H1 (cell line): ENCODE measurements at regions not wholly inside any gene's neighbourhood (a gene's known extent, or its start where the extent isn't known, plus 50 kb on each side); places are given as distances from the start of the nearest gene placed in this dataset.

Experiments used
- CTCF ChIA-PET: fragments of 300-600 bp; sonication (Branson Sonifier 250); formaldehyde crosslinking; loops from one replicate; lab custom pipeline; 2021; ENCODE audit not compliant: partially characterized antibody; lab: Charles Lee
- POLR2A ChIA-PET: fragments of 300-600 bp; sonication (Branson Sonifier 250); formaldehyde crosslinking; loops from one replicate; lab custom pipeline; 2021; ENCODE audit warnings: inconsistent platforms; ENCODE audit not compliant: partially characterized antibody; lab: Charles Lee
- DNase-seq, 2 experiments: peaks; one replicate each; pipeline versions ENCODE4 v3.0.0 to v3.0.0-alpha.2; 2010 to 2022; ENCODE audit warnings: low spot score in 2 of 2, low read depth in 1 of 2, mixed read lengths in 1 of 2
- FAIRE-seq: peaks from 2 replicates; lab custom pipeline; 2011; peaks lifted over from hg19 to GRCh38; lab: Jason Lieb, UNC
- H2AFZ ChIP-seq: 2 replicates; pipeline ENCODE4 v1.8.1; 2012; ENCODE audit warnings: low read length, inconsistent platforms
- H2AK5ac ChIP-seq: 2 replicates; pipeline ENCODE4 v1.6.1; 2013; ENCODE audit warnings: low read depth, low read length
- H2BK120ac ChIP-seq: replicated peaks from 2 replicates; pipeline ENCODE3; 2013; ENCODE audit warnings: low read depth, low read length, inconsistent platforms
- H2BK12ac ChIP-seq: 2 replicates; pipeline ENCODE4 v1.6.1; 2013; ENCODE audit warnings: low read depth, low read length
- H2BK15ac ChIP-seq: 2 replicates; pipeline ENCODE4 v1.6.1; 2013; ENCODE audit warnings: low read length
- H2BK20ac ChIP-seq: 2 replicates; pipeline ENCODE4 v1.6.1; 2013; ENCODE audit warnings: low read length
- H2BK5ac ChIP-seq: 2 replicates; pipeline ENCODE4 v1.6.1; 2013; ENCODE audit warnings: low read depth, low read length
- H3K14ac ChIP-seq: 2 replicates; pipeline ENCODE4 v1.6.1; 2013; ENCODE audit warnings: inconsistent platforms; ENCODE audit not compliant: insufficient read length
- H3K18ac ChIP-seq: 2 replicates; pipeline ENCODE4 v1.6.1; 2013; ENCODE audit warnings: low read length; ENCODE audit errors: extremely low read depth
- H3K23ac ChIP-seq: 2 replicates; pipeline ENCODE4 v1.6.1; 2013; ENCODE audit warnings: inconsistent platforms; ENCODE audit not compliant: insufficient read length
- H3K23me2 ChIP-seq: 2 replicates; pipeline ENCODE4 v1.6.1; 2013; ENCODE audit warnings: low read depth, low read length
- H3K27ac ChIP-seq: 2 replicates; pipeline ENCODE4 v1.6.1; 2011; ENCODE audit warnings: low read depth, low read length, inconsistent platforms
- H3K27me3 ChIP-seq, 4 experiments: replicated peaks in 1 of 4; 1 replicate in 1 of 4; 2 replicates in 3 of 4; pipeline versions ENCODE4 v1.6.1 to v1.8.1; 2011 to 2013; ENCODE audit warnings: low read length in 3 of 4, mild to moderate bottlenecking in 3 of 4, inconsistent platforms in 2 of 4, mixed read lengths in 2 of 4, moderate library complexity in 1 of 4; ENCODE audit not compliant: control insufficient read depth in 3 of 4, insufficient read depth in 3 of 4; ENCODE audit errors: extremely low read depth in 1 of 4
- H3K36me3 ChIP-seq, 4 experiments: 2 replicates each; pipeline versions ENCODE4 v1.6.1 to v1.8.1; 2011 to 2013; ENCODE audit warnings: mild to moderate bottlenecking in 4 of 4, low read length in 3 of 4, moderate library complexity in 2 of 4, control low read depth in 1 of 4, inconsistent platforms in 1 of 4; ENCODE audit not compliant: insufficient read depth in 4 of 4, control insufficient read depth in 2 of 4
- H3K4ac ChIP-seq: replicated peaks from 2 replicates; pipeline ENCODE3; 2013; ENCODE audit warnings: low read length, low read depth, mixed read lengths, inconsistent platforms; ENCODE audit not compliant: insufficient read length
- H3K4me1 ChIP-seq, 4 experiments: replicated peaks in 1 of 4; 1 replicate in 1 of 4; 2 replicates in 3 of 4; pipeline versions ENCODE4 v1.6.1 to v1.8.1; 2011 to 2013; ENCODE audit warnings: low read length in 3 of 4, inconsistent platforms in 2 of 4, mixed read lengths in 1 of 4; ENCODE audit not compliant: insufficient read depth in 4 of 4, control insufficient read depth in 3 of 4
- H3K4me2 ChIP-seq, 2 experiments: 2 replicates each; pipeline versions ENCODE4 v1.6.1 to v1.8.1; 2011 to 2013; ENCODE audit warnings: low read depth in 2 of 2, low read length in 2 of 2, control low read depth in 1 of 2, inconsistent platforms in 1 of 2, mild to moderate bottlenecking in 1 of 2; ENCODE audit not compliant: insufficient read depth in 1 of 2
- H3K4me3 ChIP-seq, 4 experiments: fragments of 200-600, 300-600 bp in 1 of 4; sonication (generic), shearing (Covaris generic), sonication (Bioruptor Twin) in 1 of 4; 2 replicates each; pipeline versions ENCODE4 v1.5.1 to v1.8.1; 2011 to 2016; ENCODE audit warnings: low read length in 4 of 4, low read depth in 3 of 4, control low read depth in 2 of 4, inconsistent platforms in 2 of 4, mild to moderate bottlenecking in 2 of 4, mixed read lengths in 1 of 4, moderate library complexity in 1 of 4; ENCODE audit not compliant: insufficient read depth in 2 of 4; ENCODE audit errors: extremely low read depth in 1 of 4
- H3K56ac ChIP-seq: replicated peaks from 2 replicates; pipeline ENCODE3; 2013; ENCODE audit warnings: low read depth, mild to moderate bottlenecking, mixed read lengths, low read length, inconsistent platforms; ENCODE audit not compliant: insufficient read length
- H3K79me1 ChIP-seq: 2 replicates; pipeline ENCODE4 v1.6.1; 2013; ENCODE audit warnings: low read depth, low read length, control low read depth
- H3K79me2 ChIP-seq, 2 experiments: 2 replicates each; pipeline versions ENCODE4 v1.6.1 to v1.8.1; 2012 to 2013; ENCODE audit warnings: low read length in 2 of 2, mild to moderate bottlenecking in 2 of 2, inconsistent platforms in 1 of 2; ENCODE audit not compliant: insufficient read depth in 2 of 2, control insufficient read depth in 1 of 2
- H3K9ac ChIP-seq, 4 experiments: replicated peaks in 1 of 4; 1 replicate in 1 of 4; 2 replicates in 3 of 4; pipeline versions ENCODE4 v1.6.1 to v1.8.1; 2011 to 2013; ENCODE audit warnings: low read depth in 3 of 4, low read length in 3 of 4, control low read depth in 2 of 4, mild to moderate bottlenecking in 2 of 4, moderate library complexity in 2 of 4, inconsistent platforms in 1 of 4; ENCODE audit errors: extremely low read depth in 1 of 4
- H3K9me3 ChIP-seq, 2 experiments: 2 replicates each; pipeline versions ENCODE4 v1.6.1 to v1.8.1; 2012 to 2013; ENCODE audit warnings: mild to moderate bottlenecking in 2 of 2, moderate library complexity in 2 of 2, control low read depth in 1 of 2, inconsistent platforms in 1 of 2, low read depth in 1 of 2, low read length in 1 of 2, mixed read lengths in 1 of 2; ENCODE audit not compliant: insufficient read depth in 2 of 2
- H4K20me1 ChIP-seq, 2 experiments: replicated peaks in 1 of 2; 2 replicates each; pipeline versions ENCODE3 to v1.8.1; 2011 to 2013; ENCODE audit warnings: inconsistent platforms in 2 of 2, low read length in 2 of 2, mild to moderate bottlenecking in 1 of 2; ENCODE audit not compliant: insufficient read depth in 2 of 2, control insufficient read depth in 1 of 2
- H4K5ac ChIP-seq: 2 replicates; pipeline ENCODE4 v1.6.1; 2013; ENCODE audit warnings: low read length, low read depth, mixed read lengths, inconsistent platforms; ENCODE audit not compliant: insufficient read length
- H4K8ac ChIP-seq: 2 replicates; pipeline ENCODE4 v1.8.0; 2013; ENCODE audit warnings: mild to moderate bottlenecking, moderate library complexity, low read length, inconsistent platforms; ENCODE audit not compliant: insufficient read depth; ENCODE audit errors: extremely low read depth
- H4K91ac ChIP-seq: replicated peaks from 2 replicates; pipeline ENCODE3; 2013; ENCODE audit warnings: low read length, mixed read lengths, inconsistent platforms; ENCODE audit not compliant: insufficient read length
- CREB1 ChIP-seq: IDR thresholded peaks from 2 replicates; pipeline ENCODE4 v1.6.1; 2012; ENCODE audit warnings: inconsistent platforms
- SP2 ChIP-seq: IDR thresholded peaks from 2 replicates; pipeline ENCODE4 v1.6.1; 2012; ENCODE audit warnings: mild to moderate bottlenecking, low read length, inconsistent platforms
- WGBS, 2 experiments: shearing (Covaris generic) in 1 of 2; methylation state at CpG; one replicate each; pipeline versions ENCODE4 v1.1.6 to v1.1.7; 2013 to 2015; ENCODE audit warnings: low lambda C conversion rate in 2 of 2, mixed read lengths in 2 of 2, inconsistent platforms in 1 of 2, low coverage in 1 of 2, missing lambda C conversion rate in 1 of 2; ENCODE audit not compliant: insufficient replicate concordance in 2 of 2, insufficient coverage in 1 of 2, insufficient read length in 1 of 2; ENCODE audit errors: extremely low coverage in 1 of 2, missing lambda C conversion rate in 1 of 2; 5-methylcytosine and 5-hydroxymethylcytosine counted together

- H3K14ac ChIP-seq: no peak overlapping the region
- no peak for FAIRE-seq
- 97% methylated on average over 16 of the region's 16 CpGs; no CpG with 5 or more reads in 1 of the 2 experiments for WGBS, 2 experiments
These were observed 287.2 kb upstream of the GADL1 start for GRCh38 chr3:31181661-31182060.

More at GRCh38 chr3:31181661-31182060, 287.2 kb upstream of the GADL1 start:
- no peaks in the 10 kb centered on the region for H3K27me3 ChIP-seq
- H3K4me3 ChIP-seq: no peak overlapping the region
- ChIA-PET POLR2A (no interaction called here), CTCF (no interaction called here)
- no peak overlapping the region for H3K4me2 ChIP-seq
- H3K36me3 ChIP-seq: no peaks in the 10 kb centered on the region
- no peak overlapping the region for H4K5ac ChIP-seq
- H2BK12ac ChIP-seq: no peak overlapping the region
- no peak overlapping the region for H4K91ac ChIP-seq
- no peak overlapping the region for H3K27ac ChIP-seq
- no peak overlapping the region for H2BK120ac ChIP-seq
- no peak overlapping the region for H3K4ac ChIP-seq
- H3K4me1 ChIP-seq: no peaks in the 10 kb centered on the region; a peak in 2 of 7 replicates
- H3K23me2 ChIP-seq: no peaks in the 10 kb centered on the region
- no peak overlapping the region for H2AFZ ChIP-seq
- H2AK5ac ChIP-seq: no peak overlapping the region
- H4K8ac ChIP-seq: peak overlapping the region; percentile 43
- H2BK5ac ChIP-seq: no peak overlapping the region
- no peaks in the 10 kb centered on the region for H3K79me2 ChIP-seq
- H3K23ac ChIP-seq: no peak overlapping the region
- H3K56ac ChIP-seq: no peak overlapping the region
- H3K18ac ChIP-seq: no peak overlapping the region
- no peaks in the 10 kb centered on the region for H3K79me1 ChIP-seq
- no peak for DNase-seq
- H3K9ac ChIP-seq: no peak overlapping the region
- no peak overlapping the region for H2BK20ac ChIP-seq
- TF ChIP-seq CREB1: no peak
- no peak for TF ChIP-seq SP2
- no peaks in the 10 kb centered on the region for H4K20me1 ChIP-seq
- H3K9me3 ChIP-seq: no peaks in the 10 kb centered on the region
- H2BK15ac ChIP-seq: no peak overlapping the region
